HepG2 (cell line): ENCODE measurements at regions not wholly inside any gene's neighbourhood (a gene's known extent, or its start where the extent isn't known, plus 50 kb on each side); places are given as distances from the start of the nearest gene placed in this dataset.

Experiments
- ATAC-seq: fragments of 200-7000 bp; cut with Tn5 transposase; 3 replicates; pipeline ENCODE4 v1.9.1; 2020; ENCODE audit warnings: mild to moderate bottlenecking, moderate library complexity
- BruUV-seq: library from RNA; stranded (reverse); fragments of 400-500 nt; replicated peaks from 2 replicates; lab custom pipeline; 2021; lab: Mats Ljungman, UMichigan
- CTCF ChIA-PET: fragments of 300-600 bp; formaldehyde crosslinking; extraction: SDS; loops from one replicate; lab custom pipeline; 2021; ENCODE audit warnings: low total read pairs, inconsistent platforms, low intra/inter-chr PET ratio; lab: Yijun Ruan, JAX
- POLR2A ChIA-PET: fragments of 350-600 bp; sonication (Branson Sonifier 250); formaldehyde crosslinking; loops from one replicate; lab custom pipeline; 2020; ENCODE audit warnings: antibody characterized with exemption, inconsistent platforms; lab: Yijun Ruan, JAX
- DNase-seq: peaks from one replicate; pipeline ENCODE4 v3.0.0-alpha.2; 2015; ENCODE audit warnings: low spot score
- FAIRE-seq: peaks from 3 replicates; lab custom pipeline; 2011; peaks lifted over from hg19 to GRCh38; lab: Jason Lieb, UNC
- H2AFZ ChIP-seq: one replicate; pipeline ENCODE4 v1.6.1; 2011; ENCODE audit warnings: low read length, inconsistent platforms
- H3K27ac ChIP-seq: fragments of 300-600 bp; 3 replicates; pipeline ENCODE4 v1.8.0; 2011; ENCODE audit warnings: mixed run types, mild to moderate bottlenecking, mixed read lengths, low read length, inconsistent platforms; ENCODE audit not compliant: insufficient read depth; ENCODE audit errors: extremely low read length
- H3K27me3 ChIP-seq, 2 experiments: fragments of 200-600 bp in 1 of 2; 2 replicates in 1 of 2; 3 replicates in 1 of 2; pipeline versions ENCODE4 v1.6.0 to v1.8.0; 2011; ENCODE audit warnings: low read length in 2 of 2, mild to moderate bottlenecking in 2 of 2, moderate library complexity in 2 of 2, inconsistent platforms in 1 of 2; ENCODE audit not compliant: insufficient read depth in 2 of 2, control insufficient read depth in 1 of 2
- H3K36me3 ChIP-seq, 2 experiments: fragments of 200-600 bp in 1 of 2; replicated peaks in 1 of 2; 2 replicates in 1 of 2; 3 replicates in 1 of 2; pipeline versions ENCODE4 v1.5.1 to v1.8.0; 2011; ENCODE audit warnings: low read length in 2 of 2, inconsistent platforms in 1 of 2; ENCODE audit not compliant: insufficient read depth in 2 of 2, control insufficient read depth in 1 of 2
- H3K4me1 ChIP-seq: 2 replicates; pipeline ENCODE4 v1.5.1; 2012; ENCODE audit warnings: low read length, inconsistent platforms; ENCODE audit not compliant: insufficient read depth
- H3K4me2 ChIP-seq: 2 replicates; pipeline ENCODE4 v1.6.0; 2011; ENCODE audit warnings: low read depth, low read length, inconsistent platforms
- H3K4me3 ChIP-seq, 3 experiments: fragments of 200-600 bp in 1 of 3; sonication (generic), shearing (Covaris generic) in 1 of 3; replicated peaks in 1 of 3; 2 replicates each; pipeline ENCODE4 v1.5.1; 2011 to 2016; ENCODE audit warnings: low read length in 3 of 3, inconsistent platforms in 2 of 3, low read depth in 2 of 3, mild to moderate bottlenecking in 2 of 3, control low read depth in 1 of 3, mixed read lengths in 1 of 3; ENCODE audit not compliant: insufficient read depth in 1 of 3
- H3K79me2 ChIP-seq: one replicate; pipeline ENCODE4 v1.6.1; 2011; ENCODE audit warnings: low read length, inconsistent platforms; ENCODE audit not compliant: insufficient read depth
- H3K9ac ChIP-seq: 2 replicates; pipeline ENCODE4 v1.6.0; 2011; ENCODE audit warnings: mild to moderate bottlenecking, low read depth, low read length, inconsistent platforms; ENCODE audit not compliant: insufficient read depth
- H3K9me3 ChIP-seq: 2 replicates; pipeline ENCODE4 v1.5.1; 2012; ENCODE audit warnings: mild to moderate bottlenecking, low read length
- H4K20me1 ChIP-seq: 2 replicates; pipeline ENCODE4 v1.6.0; 2011; ENCODE audit warnings: inconsistent platforms, mild to moderate bottlenecking, low read length, moderate library complexity; ENCODE audit not compliant: insufficient read depth
- BRF2 ChIP-seq: sonication (generic); formaldehyde crosslinking; IDR thresholded peaks from 2 replicates; pipeline ENCODE4 v1.8.1; 2022; ENCODE audit warnings: mild to moderate bottlenecking, missing genetic modification reagents
- EEA1 ChIP-seq: sonication (generic); formaldehyde crosslinking; IDR thresholded peaks from 2 replicates; pipeline ENCODE4 v1.5.1; 2020; ENCODE audit warnings: mild to moderate bottlenecking, missing genetic modification reagents, borderline replicate concordance
- STAT6 ChIP-seq: sonication (generic); formaldehyde crosslinking; IDR thresholded peaks from 2 replicates; pipeline ENCODE4 v1.4.0; 2020; ENCODE audit warnings: missing genetic modification reagents, mild to moderate bottlenecking, borderline replicate concordance
- ZBTB40 ChIP-seq, 2 experiments: fragments of 450-650 bp in 1 of 2; sonication (generic) in 1 of 2; formaldehyde crosslinking in 1 of 2; IDR thresholded peaks; 2 replicates each; pipeline versions ENCODE4 v1.6.1 to v1.8.0; 2016 to 2022; ENCODE audit warnings: antibody characterized with exemption in 1 of 2, mild to moderate bottlenecking in 1 of 2, missing genetic modification reagents in 1 of 2
- ZNF264 ChIP-seq: sonication (generic); formaldehyde crosslinking; IDR thresholded peaks from 2 replicates; pipeline ENCODE4 v1.4.0; 2020; ENCODE audit warnings: missing genetic modification reagents
- ZNF577 ChIP-seq: sonication (generic); formaldehyde crosslinking; IDR thresholded peaks from 2 replicates; pipeline ENCODE4 v1.4.0; 2020; ENCODE audit warnings: mild to moderate bottlenecking, low read depth, missing genetic modification reagents, borderline replicate concordance
- ZSCAN25 ChIP-seq: sonication (generic); formaldehyde crosslinking; IDR thresholded peaks from 2 replicates; pipeline ENCODE4 v1.8.0; 2022; ENCODE audit warnings: mild to moderate bottlenecking, missing genetic modification reagents
- in situ Hi-C: cut with HindIII; loops from 2 replicates; pipeline ENCODE4 v1.10.0; 2017; ENCODE audit warnings: low pct_unique_long_range_greater_than_20kb; ENCODE audit not compliant: extremely low pct_ligation_motif_present
- intact Hi-C: fragments of 100-400 bp; cut with micrococcal nuclease; formaldehyde crosslinking; loops from one replicate; pipeline ENCODE4 v1.10.0; 2022; ENCODE audit not compliant: unreplicated experiment

GRCh38 chr4:111417521-111417920 is 727.7 kb upstream of the FAM241A start:
- FAIRE-seq (no peak), DNase-seq (no peak), ATAC-seq (no peak)
- H4K20me1 ChIP-seq = no peaks in the 10 kb centered on the region
- TF ChIP-seq ZSCAN25 (CRISPR knock-in tag) = no peak
- no peak for TF ChIP-seq EEA1 (CRISPR knock-in tag)
- no peak for TF ChIP-seq BRF2 (CRISPR knock-in tag)
- no peak for TF ChIP-seq STAT6 (CRISPR knock-in tag)
- no peak for TF ChIP-seq ZBTB40 (IDR thresholded peaks at IDR 0.05)
- TF ChIP-seq ZBTB40 (CRISPR knock-in tag; IDR thresholded peaks at IDR 0.05) = no peak
- no peak for TF ChIP-seq ZNF264 (CRISPR knock-in tag)
- no peak for TF ChIP-seq ZNF577 (CRISPR knock-in tag)
- no peaks in the 10 kb centered on the region for H3K4me1 ChIP-seq
- no peak overlapping the region for H3K9ac ChIP-seq
- intact Hi-C loops = no loop called here
- no peak overlapping the region for H3K27ac ChIP-seq
- no peak overlapping the region for H3K4me2 ChIP-seq
- H3K36me3 ChIP-seq = no peaks in the 10 kb centered on the region
- in situ Hi-C loops = no loop called here
- no peak overlapping the region for H2AFZ ChIP-seq
- no TSS peak for BruUV-seq
- POLR2A ChIA-PET = no interaction called here
- CTCF ChIA-PET = no interaction called here
- no peak overlapping the region for H3K4me3 ChIP-seq
- H3K79me2 ChIP-seq = no peaks in the 10 kb centered on the region
- H3K9me3 ChIP-seq = no peaks in the 10 kb centered on the region
- no peaks in the 10 kb centered on the region for H3K27me3 ChIP-seq
